COLO668 (cell line): ENCODE measurements at regions not wholly inside any gene's neighbourhood (a gene's known extent, or its start where the extent isn't known, plus 50 kb on each side); places are given as distances from the start of the nearest gene placed in this dataset.

ENCODE experiments used
- DNase-seq: peaks from one replicate; lab custom pipeline; 2025; ENCODE audit not compliant: unreplicated experiment; lab: John Stamatoyannopoulos, UW

DNA sequence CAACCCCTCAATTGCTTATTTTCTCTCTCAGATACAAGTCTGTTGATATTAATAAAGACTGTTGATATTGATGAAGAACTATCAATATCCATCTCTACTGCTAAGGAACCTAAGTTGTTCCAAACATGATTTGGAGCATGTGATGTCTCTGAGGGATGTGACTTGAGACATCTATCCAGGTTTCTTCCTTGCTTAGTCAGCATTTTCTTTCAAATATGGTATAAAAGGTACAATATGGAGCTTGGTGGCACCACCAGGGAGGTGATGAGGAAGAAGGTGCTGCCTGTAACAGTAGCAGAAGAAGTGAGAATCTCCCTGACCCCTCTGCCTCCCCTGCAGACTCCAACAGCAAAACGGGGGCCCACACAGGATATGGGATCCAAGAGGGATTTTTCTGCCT, 329.0 kb downstream of the MAF start:
- no peak for DNase-seq

DNA sequence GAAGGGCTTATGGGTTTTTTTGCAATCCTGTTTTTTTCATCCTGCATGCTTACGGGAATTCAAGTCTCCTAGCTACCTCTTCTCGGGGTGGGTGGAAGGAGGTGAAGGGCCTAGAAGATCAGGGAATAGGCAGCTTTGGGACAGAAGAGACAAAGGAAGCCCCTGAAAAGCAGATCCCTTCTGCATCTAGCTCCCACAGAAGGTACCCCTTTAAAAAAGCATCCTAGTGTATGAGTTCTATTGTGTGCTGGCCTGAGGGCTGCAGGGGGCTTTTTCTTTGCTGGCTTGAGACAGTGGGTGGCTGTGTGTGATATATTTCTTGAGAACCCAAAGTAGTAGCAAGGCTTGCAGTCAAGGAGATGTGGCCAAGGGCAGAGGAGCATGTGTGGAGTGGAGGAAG, 330.5 kb downstream of the MAF start:
- no peak for DNase-seq

DNA sequence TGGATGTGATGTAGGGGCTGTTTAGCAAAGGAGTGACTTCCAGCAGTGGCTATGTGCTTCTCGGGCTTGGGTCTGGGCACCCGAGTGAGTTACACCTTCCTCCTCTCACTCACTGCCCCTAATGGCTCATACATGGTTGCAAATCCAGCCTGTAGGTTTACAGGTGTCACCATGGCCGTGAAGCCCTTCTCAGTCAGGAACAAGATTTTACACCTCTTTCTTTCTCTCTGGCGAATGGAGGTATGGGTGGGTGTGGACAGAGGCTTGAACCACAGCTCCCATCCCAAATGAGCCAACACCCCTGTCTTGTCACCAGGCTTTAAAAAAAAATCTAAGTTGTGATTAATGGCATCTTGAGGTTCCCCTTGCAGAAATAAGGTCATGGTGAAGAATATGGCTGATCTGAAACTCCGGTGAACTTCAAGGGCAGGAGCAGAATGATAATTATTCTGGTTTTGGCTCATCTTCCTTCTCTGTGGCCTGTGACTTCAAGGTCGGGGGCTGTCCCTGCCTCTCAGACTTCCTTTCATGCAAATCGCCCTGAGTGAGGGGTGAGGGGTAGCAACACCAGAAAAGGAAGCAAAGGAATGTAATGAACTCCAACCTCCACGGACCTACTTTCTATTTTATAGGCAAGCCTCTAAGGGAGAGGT, 331.2 kb downstream of the MAF start:
- DNase-seq = no peak

- DNase-seq = no peak
These were observed 332.8 kb downstream of the MAF start for GRCh38 chr16:79267781-79268180.

DNA sequence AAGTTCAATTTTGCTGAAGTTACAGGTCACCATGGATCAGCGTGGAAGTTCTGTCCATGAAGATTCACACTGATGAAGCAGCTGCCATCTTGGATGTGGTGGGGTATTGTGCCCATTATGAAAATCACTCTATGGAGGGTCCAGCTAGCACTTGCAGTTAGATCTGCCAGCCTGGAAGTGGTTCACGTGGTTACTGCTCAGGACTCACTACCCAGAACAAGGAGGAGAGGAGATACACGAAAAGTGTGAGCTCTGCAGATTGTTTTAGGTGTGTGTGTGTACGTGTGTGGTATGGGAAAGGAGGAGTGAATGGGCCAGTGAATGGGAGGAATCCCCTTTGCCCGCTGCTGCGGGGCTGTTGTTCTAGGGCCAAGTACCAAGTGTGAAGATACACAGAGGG, 333.4 kb downstream of the MAF start:
- DNase-seq = no peak

- no peak for DNase-seq
These were observed 334.8 kb downstream of the MAF start for GRCh38 chr16:79265701-79266100.

DNA sequence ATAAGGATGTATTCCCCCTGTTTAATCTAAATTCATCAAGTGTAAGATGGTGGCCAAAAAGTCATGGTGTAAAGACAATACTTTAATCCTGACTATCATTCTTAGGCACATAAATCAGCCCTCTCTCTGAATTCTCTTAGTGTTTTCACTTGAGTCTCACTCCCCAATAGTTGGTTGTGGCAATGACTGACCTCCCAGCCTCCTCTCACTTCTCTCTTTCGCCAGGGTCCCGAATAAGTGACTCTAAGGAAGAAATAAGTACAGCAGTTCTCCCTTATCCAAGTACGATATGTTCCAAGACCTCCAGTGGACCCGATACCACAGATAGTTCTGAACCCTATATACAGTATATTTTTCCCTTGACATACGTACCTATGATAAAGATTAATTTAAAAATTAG, 335.3 kb downstream of the MAF start:
- DNase-seq = no peak

DNA sequence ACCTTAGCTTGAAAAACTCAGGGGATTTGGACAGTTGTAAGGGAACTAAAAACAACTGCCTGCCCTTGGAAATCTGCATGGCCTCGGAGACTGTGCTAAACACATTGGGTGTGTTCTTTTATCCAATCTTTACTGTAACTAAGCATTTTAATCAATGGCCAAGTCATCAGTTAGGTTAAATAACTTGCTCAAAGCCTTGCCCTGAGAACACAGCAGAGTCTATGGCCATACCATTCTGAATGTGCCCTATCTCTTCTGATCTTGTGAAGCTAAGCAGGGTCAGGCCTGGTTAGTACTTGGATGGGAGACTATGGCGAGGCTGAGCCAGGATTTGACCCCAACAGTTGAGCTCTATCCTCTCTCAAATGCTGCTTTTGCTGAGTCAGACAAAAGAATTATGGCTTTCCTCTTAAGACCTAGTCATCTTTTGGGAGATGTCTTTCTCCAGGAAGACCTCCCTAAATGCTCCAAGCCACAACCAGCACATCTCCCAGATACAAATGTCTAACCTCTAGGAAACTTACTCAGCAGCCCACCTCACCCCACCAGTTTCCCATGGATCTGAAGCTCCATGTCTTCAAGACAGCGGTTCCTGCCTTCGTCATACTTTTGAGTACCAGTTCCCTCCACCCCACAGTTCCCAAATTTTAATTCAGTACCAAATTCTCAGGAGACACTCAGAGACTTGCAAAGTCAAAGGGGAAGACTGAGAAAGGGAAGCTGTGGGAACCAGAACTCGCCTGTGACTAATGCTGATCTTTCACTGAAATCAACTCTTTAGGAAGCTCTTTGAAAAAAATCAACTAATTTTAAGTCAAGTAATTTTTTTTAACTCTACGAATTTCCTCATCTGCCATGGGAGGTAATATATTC, 336.1 kb downstream of the MAF start:
- no peak for DNase-seq

- DNase-seq = no peak
These were observed 337.1 kb downstream of the MAF start for GRCh38 chr16:79263425-79263824.
